PC-9 (cell line): ENCODE measurements at regions not wholly inside any gene's neighbourhood (a gene's known extent, or its start where the extent isn't known, plus 50 kb on each side); places are given as distances from the start of the nearest gene placed in this dataset.

Source experiments
- EZH2 ChIP-seq: fragments of 200-600 bp; sonication (generic); IDR thresholded peaks from 2 replicates; pipeline ENCODE4 v1.8.0; 2017; ENCODE audit warnings: antibody characterized with exemption, low read depth
- TF ChIP-seq, protein P1 (sequence below): fragments of 200-600 bp; sonication (generic); conservative IDR thresholded peaks from 2 replicates; pipeline ENCODE4 v1.6.1; 2017; ENCODE audit warnings: mixed run types, antibody characterized with exemption, mild to moderate bottlenecking, moderate library complexity

DNA sequence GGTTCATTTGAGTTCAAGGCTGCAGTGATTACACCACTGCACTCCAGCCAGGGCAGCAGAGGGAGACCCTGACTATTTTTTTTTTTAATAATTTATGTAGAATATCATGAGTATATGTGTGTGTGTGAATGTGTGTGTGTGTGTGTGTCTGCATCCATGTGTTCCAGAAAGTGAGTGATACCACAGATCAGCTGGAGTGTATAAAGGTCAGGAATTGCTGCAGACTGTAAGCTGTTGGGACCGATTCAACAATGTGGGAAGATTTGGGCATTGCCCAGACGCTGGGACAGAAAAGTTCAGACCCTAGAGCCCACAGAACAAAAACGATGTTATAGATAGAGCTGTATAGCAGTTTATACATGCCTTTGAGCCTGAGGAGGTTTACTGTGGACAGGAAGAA, 435.6 kb downstream of the CCSER2 start:
- TF ChIP-seq, protein P1, sequence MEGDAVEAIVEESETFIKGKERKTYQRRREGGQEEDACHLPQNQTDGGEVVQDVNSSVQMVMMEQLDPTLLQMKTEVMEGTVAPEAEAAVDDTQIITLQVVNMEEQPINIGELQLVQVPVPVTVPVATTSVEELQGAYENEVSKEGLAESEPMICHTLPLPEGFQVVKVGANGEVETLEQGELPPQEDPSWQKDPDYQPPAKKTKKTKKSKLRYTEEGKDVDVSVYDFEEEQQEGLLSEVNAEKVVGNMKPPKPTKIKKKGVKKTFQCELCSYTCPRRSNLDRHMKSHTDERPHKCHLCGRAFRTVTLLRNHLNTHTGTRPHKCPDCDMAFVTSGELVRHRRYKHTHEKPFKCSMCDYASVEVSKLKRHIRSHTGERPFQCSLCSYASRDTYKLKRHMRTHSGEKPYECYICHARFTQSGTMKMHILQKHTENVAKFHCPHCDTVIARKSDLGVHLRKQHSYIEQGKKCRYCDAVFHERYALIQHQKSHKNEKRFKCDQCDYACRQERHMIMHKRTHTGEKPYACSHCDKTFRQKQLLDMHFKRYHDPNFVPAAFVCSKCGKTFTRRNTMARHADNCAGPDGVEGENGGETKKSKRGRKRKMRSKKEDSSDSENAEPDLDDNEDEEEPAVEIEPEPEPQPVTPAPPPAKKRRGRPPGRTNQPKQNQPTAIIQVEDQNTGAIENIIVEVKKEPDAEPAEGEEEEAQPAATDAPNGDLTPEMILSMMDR, result no peak
- TF ChIP-seq EZH2, result no peak
